HG03558 (cell line): ENCODE measurements at regions not wholly inside any gene's neighbourhood (a gene's known extent, or its start where the extent isn't known, plus 50 kb on each side); places are given as distances from the start of the nearest gene placed in this dataset.

ENCODE experiments used
- ATAC-seq: cut with Tn5 transposase; IDR thresholded peaks from one replicate; pipeline ENCODE4 v1.9.1; 2021; ENCODE audit warnings: moderate number of reproducible peaks; ENCODE audit not compliant: unreplicated experiment; ENCODE audit errors: extremely low read depth

DNA sequence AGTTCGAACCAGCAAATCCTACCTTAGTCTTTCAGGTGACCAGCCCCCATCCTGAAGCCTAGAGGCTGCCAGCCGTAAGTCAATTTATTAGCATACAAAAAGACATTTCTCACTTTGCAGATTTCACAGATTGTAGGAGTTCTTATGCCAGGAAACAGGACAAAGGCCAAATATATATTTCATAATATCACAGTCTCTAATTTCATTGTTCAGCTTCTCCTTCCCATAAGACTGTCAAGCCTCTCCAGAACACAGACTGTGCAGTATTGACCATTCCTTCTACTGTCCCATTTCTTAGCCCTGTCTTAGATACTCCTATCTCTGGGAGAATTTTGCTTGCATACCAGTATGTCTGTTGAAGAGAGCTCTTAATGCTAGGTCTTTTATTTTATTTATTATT is 89.2 kb upstream of the RESF1 start:
- no peak for ATAC-seq

DNA sequence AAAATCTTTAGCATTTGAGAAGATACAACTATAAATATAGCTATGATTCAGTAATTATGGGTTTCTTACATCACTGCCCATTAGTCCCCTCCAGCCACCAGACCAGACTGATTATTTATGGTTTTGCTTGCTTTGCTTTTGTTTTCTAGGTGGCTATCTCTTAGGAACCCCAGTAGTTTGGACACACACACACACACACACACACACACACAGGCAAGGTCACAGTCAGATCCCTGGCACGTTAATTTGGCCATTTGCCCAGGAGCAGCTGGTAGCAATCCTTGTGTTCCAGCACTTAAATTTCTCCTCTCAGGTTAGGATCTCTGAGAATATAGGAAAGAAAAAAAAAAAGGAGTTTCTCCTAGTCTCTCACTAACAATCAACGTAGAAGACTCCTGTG is 90.2 kb upstream of the RESF1 start:
- no peak for ATAC-seq

DNA sequence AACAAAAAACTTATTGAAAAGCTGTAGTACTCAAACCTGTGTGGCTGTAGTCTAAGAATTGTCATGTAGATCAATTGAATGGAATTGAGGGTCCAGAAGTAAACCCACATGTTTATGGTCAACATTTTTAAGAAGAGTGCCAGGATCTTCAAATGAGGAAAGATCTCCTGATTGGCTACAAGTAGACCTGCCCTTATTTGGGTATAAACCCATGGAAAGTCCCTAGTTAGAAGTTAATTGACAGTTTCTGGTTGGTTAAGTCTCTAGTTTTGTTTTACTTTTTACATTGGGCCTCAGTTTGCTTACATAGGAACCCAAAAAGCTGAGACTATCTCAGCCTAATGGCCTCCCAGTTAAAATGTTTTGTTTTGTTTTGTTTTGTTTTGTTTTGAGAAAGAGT is 91.9 kb upstream of the RESF1 start:
- no peak for ATAC-seq

DNA sequence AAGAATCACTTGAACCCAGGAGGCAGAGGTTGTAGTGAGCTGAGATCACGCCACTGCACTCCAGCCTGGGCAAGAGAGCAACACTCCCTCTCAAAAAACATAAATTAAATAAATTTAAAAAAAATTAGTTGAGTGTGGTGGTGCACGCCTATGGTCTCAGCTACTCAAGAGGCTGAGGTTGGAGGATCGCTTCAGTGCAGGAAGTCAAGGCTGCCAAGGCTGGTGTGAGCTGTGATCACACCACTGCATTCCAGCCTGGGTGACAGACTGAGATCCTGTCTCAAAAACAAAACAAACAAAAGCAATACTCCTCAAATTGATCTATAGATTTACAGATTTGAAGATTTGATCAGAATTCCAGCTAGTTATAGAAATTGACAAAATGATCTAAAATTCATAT is 92.7 kb upstream of the RESF1 start:
- no peak for ATAC-seq

DNA sequence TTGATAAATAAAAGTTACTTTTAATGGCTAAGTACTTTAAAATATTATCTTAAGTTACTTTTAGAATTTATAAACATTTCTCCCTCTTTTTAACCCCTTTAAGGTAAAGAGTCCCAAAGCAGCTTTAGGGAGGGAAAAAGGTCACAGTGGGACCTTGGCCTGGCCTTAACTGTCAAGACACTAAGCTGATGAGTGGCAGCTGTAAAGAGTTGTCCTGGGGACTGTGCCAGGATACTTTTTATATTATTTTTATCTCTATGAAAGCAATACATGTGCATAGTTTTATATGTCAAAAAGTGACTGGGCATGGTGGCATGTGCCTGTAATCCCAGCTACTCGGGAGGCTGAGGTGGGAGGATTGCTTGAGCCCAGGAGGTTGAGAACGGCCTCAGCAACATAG is 94.2 kb upstream of the RESF1 start:
- no peak for ATAC-seq

DNA sequence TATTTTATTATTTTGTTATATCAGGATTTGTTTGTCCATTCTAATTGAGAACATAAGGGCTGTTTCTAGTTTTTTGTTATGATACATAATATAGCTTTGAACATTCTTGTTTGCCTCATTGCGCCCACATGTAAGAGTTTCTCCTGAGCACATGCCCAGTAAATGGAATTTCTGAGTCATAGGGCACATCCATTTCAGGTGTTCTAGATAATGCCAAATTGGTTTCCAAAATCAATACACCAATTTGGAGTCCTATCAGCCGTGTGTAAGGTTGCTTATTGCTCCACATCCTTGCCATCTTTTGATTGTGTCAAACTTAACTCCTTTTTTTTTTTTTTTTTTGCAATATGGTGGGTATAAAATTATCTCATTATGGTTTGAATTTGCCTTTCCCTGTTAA is 97.9 kb upstream of the RESF1 start:
- no peak for ATAC-seq

DNA sequence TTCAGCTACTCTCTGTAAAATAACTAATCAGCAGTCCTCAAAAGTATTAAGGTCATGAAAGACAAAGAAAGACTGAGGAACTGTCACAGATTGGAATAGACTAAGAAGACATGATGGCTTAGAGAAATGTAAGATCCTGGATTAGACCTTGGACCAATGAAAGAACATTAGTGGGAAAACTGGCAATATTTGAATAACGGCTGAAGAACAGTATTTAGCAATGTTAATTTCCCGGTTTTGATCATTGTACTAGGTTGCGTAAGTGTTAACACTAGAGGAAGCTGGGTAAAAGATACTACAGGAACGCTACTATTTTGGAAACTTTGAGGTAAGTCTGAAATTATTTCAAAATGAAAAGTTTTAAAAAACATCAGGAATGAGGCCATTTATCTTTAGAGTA is 98.8 kb upstream of the RESF1 start:
- ATAC-seq = no peak

DNA sequence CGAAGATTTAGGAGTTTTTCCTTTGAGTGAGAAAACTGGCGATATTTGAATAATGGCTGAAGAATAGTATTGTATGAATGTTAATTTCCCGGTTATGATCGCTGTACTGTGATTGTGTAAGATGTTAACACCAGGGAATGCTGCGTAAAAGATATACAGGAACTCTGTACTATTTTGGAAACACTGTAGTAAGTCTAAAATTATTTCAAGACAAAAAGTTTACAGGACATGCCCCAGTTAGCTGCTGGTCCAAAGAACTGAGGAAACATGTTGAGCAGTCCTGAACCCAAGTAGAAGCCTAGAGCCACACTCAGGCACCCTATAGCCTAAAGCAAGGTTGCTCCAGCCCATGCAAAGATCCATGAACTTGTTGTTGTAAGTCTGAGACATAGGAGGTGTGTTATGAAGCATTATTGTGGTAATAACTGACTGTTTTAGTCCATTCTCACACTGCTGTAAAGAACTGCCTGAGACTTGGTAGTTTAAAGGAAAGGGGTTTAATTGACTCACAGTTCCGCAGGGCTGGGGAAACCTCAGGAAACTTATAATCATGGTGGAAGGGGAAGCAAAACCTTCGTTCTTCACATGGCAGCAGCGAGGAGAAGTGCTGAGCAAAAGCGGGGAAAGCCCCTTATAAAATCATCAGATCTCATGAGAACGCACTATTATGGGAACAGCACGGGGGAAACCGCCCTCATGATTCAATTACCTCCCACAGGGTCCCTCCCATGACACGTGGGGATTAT is 99.8 kb upstream of the RESF1 start:
- ATAC-seq = no peak

DNA sequence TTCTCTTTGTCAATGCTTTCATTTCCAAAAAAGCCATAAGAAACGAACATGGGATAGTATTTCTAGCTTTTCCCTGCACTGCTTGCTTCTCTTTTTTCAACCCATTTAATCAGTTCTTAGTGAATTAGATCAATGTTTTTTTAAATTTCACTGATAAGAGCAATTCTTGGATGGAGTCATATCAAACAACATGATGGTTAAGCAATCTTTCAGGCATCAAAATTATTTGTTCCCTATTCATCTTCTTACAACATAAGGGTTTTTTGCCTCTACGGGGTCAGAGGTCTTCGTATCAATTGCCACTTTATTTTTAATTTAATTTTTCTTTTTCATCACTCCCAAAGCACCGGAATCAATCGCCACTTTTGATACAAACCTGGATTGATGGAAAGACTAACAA is 103.8 kb upstream of the RESF1 start:
- ATAC-seq = no peak

DNA sequence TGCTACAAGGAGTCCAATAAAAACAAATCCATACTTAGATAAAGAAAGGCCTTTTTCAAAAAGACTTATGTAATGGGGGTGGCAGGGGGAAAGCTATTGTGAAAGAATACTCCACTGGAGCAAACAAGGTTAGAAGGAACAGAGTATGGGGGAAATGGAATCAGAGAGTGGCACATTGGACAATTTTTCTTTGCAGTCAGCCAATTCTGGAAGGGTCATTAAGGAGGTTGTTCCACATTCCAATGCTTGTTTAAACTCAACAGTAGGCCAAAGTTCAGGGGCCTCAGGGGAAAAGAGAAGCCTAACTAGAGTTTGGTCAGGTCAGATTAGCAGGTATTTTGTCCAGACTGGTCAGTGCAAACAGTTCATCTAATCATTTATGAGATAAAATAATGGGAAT is 105.2 kb upstream of the RESF1 start:
- no peak for ATAC-seq

DNA sequence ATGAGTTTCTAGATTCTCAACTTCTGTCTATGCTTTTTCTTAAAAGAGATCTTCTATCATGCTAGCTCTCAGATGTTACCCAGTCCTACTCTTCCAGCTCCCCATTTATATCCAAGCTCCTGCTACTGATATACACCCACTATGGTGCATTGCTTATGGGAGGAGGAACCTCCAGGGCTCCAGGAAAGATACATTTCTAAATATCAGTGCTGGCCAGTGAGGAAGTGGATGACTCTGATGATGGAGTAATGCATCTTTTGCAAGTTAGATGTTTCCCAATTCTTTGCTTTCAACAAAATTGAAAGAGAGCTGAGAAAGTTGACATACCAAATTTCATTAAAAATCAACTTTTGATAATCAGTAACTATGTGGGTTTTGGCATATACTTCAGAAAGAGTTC is 105.7 kb upstream of the RESF1 start:
- no peak for ATAC-seq

DNA sequence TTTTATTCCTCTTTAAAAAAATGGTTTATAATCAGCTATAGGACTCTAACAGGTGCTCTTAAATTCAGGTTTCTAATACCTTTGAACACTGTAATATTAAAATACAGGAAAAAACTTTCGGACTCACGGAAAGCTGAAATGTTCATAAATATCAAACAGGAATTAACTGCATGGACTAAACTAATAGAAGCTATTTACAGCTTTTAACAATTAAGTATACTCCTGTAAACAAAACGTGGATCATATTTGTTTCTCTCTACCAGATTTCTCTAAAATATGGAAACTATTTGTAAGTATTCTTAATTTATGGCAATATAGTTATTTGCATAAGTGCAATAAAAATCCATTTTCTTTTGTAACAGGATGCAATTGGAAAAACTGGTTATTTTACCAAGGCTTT is 108.9 kb upstream of the RESF1 start:
- no peak for ATAC-seq

DNA sequence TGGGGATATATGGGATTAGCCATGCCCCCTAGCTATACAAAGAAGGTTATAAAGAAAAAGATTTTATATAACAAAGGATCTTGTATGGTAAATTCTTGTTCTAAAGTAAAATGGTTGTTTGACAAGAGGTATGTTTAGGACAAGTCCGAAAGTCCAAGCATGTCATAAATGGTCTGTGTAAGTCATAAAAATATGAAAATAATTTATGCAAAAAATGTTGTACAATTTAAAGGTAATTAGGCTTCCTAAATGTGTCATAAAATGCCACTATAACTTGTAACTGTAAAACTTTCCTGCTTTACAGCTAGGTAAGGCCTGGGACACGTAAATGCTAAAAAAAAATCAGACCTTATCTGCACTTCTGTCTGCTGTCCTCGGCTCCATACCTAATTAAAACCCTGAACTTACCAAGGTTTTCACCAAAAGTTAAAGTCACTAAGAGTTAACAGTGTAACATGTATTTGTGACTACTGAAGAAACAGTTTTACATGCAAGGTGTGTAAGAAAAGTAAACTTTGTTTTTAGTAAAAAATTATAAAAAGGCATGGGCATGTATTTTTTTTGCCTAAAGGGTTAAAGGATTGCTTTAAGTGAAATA is 110.0 kb upstream of the RESF1 start:
- ATAC-seq = no peak

DNA sequence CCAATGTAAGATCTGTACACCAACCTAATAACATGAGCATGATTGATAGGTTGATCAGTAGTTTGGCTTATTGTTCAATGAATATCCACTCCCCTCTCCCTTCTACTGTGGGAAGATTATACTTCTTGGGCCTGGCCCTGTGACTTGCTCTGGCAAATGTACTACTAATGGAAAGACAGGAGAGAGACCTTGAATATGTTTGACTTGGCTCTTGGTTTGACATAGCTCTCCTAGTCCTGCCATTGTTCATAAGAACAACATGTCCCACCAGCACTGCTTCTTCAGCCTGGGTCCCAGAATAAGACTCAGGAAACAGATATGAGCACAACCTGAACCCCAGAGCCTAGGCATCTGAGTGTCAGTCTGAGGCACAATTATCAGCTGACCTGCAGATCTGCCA is 112.8 kb upstream of the RESF1 start:
- ATAC-seq = no peak

DNA sequence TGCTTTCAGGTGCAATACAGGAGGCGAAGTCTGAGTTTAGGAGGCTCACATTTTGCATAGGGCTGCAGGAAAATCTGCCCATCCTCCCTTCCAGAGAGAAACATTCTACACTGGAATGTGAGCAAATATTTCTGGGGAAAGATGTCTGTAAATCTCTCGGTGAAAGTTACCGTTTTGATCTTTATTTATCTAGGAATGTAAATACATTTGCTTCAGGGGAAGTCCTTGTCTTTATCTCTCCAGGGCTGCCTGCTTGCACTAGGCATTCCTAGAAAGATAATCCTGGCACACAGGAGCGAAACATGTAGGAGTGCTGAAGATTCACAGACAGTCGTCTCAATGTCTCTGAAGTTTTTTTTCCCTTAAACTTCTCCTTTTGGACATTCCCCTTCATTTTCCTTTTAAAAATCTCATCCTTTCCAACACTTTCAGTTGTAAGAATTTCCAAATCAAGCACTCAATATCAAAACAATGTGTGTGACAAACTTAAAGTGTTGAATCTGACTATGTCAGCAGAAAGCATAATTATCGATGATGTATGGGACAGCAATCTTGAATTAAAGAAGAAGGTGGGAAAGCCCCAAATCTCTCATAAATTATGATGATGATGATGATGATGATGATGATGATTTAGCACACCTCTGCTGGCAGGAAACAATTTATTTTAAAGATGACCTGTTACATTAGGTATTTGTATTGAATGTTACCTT is 113.4 kb upstream of the RESF1 start:
- no peak for ATAC-seq

DNA sequence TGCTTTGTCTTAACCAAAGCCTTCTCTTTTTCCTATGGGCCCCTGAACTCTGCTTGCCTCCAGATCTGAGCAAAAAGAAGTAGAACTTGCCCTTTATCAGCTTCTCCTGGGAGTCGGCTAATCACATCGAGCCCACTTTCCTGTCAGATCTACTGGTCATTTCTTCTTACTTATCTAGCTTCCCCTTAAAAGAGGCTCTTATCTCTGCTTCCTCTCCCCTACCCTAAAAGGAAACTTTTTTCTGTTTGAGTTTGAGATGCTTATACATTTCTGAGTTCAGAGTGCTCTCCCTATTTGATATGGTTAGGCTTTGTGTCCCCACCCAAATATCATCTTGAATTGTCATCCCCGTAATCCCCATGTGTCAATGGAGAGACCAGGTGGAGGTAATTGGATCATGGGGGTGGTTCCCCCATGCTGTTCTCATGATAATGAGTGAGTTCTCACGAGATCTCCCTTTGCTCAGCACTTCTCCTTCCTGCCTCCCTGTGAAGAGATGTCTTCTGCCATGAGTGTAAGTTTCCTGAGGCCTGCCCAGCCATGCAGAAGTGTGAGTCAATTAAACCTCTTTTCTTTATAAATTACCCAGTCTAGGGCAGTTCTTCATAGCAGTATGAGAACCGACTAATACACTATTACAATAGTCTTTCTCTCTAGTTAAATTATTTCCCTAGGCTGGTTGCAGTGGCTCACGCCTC is 114.7 kb upstream of the AMN1 start:
- ATAC-seq = no peak

DNA sequence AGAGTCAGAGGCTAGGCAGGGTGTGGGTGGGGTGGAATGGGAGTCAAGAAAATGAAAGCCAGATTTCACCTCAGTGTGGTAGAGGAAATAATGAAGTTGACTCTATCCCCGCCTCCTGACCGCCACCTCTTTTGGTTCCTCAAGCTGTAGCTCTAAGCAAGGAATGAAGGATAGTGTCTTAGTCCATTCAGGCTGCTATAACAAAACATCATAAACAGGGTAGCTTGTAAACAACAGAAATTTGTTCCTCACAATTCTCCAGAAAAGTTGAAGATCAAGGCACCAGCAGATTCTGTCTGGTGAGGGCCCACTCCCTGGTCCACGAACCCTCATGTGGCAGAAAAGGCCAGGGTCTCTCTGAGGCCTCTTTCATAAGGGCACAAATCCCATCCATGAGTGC is 109.1 kb upstream of the AMN1 start:
- no peak for ATAC-seq

DNA sequence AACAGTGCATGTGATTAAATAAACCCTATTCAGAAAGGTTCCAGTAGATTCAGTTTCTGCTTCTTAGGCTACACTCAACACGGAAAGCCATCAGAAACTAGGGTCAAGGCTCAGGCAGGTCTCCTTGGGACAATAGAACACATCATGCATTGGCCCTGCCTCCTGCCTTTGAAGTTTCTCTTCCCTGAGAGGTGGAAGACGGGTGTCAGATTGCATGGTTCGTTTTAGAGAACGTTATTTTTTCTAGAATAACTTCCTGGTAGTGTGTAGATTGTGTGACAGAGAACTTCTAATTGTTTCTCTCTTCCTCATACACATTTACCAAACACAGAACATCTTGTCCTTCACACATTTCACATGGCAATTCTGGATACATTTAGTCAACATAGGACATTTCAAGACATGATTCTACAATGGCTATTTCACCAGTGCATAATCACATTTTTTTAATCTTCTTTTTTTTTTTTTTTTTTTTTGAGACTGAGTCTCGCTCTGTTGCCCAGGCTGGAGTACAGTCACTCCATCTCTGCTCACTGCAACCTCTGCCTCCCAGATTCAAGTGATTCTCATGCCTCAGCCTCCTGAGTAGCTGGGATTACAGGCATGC is 106.6 kb upstream of the AMN1 start:
- no peak for ATAC-seq

DNA sequence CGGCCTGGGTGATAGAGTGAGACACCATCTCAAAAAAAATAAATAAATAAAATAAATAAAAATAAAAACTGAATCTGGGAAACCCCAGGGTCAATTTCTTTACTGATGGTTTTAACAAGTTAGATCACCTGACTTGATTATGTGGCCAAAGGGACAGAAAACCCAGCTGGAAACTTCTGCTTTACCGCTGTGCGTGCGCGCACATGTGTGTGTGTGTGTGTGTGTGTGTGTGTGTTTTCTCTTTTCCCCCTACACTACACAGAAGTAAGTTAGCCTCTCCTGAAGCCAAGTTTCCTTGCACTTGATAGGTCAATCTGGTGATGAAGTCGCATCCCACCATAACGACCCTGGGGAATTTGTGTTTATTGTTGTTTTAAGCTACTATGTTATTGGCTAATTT is 105.3 kb upstream of the AMN1 start:
- ATAC-seq = no peak

DNA sequence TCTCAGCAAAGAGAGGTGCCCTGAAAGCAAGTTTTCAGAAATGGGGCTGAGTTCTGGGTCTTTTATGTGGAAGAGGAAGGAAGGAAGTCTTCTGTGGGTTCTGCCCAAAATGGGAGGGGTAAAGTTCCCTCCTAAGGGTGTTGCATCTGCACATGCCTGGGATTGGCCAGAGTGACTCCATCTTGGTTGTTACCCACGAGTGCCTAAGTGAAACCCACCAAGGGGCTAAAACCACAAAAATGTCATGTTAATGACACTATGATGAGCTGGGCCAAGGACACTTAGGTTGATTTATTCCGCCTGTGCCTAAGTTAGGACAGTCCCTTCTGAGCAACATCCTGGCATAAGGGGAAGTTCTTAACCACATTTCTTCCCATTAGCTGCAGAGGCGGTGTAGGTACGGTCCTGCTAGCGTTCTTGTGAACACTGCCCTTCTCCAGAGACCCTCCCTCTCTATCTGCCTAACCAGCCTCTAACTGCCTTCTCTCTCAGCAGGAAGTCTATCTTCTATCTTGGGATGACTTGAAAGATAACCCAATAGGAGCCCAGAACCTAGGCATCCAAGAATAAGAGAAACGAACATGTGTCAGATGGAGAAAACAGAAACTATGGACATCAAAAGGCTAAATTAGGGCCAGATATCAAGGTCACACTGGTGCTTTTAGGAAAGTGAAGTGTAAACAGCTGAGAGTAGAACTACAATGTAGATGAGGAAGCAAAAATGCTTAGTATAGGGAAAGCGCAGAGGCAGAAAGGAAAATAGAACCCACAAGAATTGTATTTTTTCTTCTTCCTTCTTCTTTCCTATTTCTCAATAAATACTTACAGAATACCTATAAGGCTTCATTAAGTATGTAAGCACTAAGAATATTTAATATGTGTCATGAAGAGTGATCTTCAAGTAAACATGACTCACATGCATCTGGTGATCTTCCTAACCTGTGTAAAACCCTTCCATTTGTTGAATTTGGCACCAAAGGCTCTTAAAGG is 104.2 kb upstream of the AMN1 start:
- ATAC-seq = no peak
